Stimulated activated naive CD4-positive, alpha-beta T cell (primary cell): ENCODE measurements at regions not wholly inside any gene's neighbourhood (a gene's known extent, or its start where the extent isn't known, plus 50 kb on each side); places are given as distances from the start of the nearest gene placed in this dataset.

Experiments used
- DNase-seq, 6 experiments: peaks; one replicate each; lab custom pipeline; 2025; lab: John Stamatoyannopoulos, UW

DNA sequence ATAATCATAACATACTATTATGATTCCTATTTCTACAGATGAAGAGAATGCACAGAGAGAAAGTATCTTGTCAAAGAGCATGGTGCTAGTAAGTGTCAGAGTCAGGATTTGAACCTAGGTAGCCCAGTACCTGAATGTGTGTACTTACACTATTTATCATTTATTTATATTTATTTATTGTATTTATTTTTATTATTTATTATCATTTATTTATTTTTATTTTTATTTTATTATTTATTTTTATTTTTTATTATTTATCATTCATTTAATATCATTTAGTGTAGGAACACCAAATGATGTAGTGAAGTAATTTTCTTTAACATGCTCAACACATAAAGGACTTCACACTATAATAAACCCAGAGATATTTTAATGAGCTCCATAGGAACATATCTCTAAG is 209.4 kb upstream of the ZFP42 start:
- DNase-seq = no peak

DNA sequence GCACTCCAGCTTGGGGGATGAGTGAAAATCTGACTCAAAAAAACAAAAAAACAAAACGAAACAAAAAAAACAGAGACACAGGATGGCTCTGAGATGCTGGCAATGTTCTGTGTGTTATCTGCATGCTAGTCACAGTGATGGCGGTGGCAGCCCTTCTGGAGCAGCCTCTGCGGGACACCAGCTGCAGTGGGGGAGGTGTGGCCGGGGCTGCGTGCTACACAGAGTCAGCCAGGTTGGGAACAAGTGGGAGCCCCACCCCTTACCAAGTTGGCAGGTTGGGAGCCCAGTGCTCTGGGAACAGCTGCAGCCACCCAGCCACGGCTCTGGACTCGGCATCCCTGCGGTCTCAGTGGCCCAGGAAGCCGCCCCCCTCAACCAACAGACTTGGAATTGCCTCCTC is 206.5 kb upstream of the ZFP42 start:
- DNase-seq = no peak

DNA sequence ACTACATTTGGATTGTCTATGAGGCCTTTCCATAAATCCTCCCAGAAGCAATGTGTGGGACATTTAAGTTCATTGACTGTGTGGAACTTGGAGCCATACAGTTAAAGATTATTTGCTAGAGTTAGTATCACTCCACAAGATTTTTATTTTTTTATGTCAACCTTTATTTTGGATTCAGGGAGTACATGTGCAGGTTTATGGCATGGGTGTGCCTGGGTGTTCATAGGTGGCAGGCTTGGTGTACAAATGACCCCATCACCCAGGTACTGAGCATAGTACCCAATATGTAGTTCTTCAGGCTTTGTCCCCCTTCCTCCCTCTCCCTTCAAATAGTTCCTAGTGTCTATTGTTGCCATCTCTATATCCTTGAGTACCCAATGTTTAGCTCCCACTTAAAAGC is 199.8 kb upstream of the ZFP42 start:
- DNase-seq = no peak

GRCh38 chr4:187798385-187798784 is 197.2 kb upstream of the ZFP42 start:
- no peak for DNase-seq

GRCh38 chr4:187799735-187800134 is 195.8 kb upstream of the ZFP42 start:
- DNase-seq = no peak

DNA sequence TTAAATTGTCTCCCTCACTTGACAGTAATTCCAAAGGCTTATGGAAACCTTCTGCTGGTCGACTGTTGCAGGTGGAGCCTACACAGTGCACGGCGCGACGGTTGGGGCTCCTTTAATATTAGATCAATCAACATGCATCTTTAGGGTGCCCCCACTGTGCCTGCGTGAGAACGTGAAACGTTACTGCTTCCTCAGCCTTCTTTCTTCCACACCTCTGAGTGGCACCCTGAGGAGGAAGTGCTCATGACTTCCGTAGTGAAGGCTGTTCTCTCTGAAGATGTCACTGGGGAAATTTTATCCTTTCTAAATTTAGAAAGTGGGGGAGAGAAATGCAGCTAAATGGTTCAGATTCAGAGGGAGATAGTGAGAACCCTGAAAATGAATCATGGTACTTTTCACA is 184.0 kb upstream of the ZFP42 start:
- no peak for DNase-seq

- peak in 1 of 6 experiments; percentile 1 for DNase-seq
Observed at GRCh38 chr4:187814737-187815465, 180.7 kb upstream of the ZFP42 start.

- no peak for DNase-seq
Observed at GRCh38 chr4:187826725-187827124, 168.8 kb upstream of the ZFP42 start.

DNA sequence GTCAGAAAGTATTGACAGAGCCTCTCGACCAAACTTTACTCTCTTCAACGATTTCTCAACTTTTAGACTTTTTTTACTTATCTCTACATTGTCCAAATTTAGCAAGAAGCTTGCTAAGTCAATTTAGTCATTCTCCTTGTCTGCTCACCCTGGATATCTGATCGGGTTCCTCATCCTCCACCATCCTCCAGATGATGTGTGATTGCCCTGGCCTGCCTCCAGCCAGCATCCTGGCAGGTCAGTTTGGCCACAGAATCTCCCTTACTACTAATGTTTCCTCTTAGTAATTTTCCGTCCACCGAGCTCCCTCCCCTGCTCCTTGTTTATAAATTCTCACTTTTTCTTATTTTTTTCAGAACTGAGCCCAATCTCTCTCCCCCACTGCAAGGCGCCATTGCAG is 167.9 kb upstream of the ZFP42 start:
- no peak for DNase-seq

- no peak for DNase-seq
Observed at GRCh38 chr4:187839765-187840164, 155.8 kb upstream of the ZFP42 start.

DNA sequence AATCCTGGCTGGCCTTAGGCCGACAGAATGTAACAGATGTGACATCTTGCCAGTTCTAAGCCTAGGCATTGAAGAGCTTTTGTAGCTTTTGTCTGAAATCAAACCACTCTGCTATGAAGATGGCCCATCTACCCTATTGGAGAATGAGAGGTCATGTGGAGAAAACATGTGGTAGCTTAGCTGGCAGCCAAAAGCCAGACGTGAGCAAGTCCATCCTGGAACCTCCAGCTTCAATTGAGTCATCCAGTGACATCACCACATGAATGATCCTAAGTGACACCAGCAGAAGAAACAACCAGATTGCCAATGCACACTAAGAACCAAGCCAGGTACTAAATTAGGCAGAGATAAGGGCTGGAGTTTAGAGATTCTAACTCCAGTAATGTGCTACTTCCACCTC is 154.8 kb upstream of the ZFP42 start:
- no peak for DNase-seq

DNA sequence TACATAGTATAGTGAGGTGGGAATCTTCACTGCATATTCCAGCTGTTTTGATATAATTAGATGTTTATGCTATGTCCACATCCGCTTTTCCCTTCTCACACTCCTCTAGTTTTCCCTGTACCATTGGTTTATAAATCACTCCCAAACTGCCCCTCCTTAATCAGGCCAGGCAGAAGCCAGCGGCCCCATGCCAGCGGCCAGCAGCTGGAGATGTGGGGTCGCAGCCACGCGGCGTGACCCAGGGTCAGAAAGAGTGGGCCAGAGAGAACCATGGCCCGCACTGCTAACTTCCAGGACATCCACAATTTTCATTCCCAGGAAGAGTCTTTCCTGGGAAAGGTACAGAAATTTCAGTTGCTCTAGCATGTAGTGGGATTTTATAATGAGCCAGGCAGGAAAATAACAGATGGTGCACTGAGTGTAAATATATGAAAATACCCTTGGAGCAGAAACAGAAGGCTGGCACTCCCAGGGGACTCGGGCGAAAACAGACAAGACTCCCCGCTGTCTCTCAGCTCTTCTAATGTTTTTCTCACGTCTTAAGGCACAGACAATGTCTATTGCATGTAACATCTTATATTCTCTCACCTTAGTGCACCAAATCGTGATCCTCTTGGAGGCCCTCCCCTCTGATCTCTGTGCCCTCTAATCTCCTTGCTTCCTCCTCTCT is 145.9 kb upstream of the ZFP42 start:
- no peak for DNase-seq

- no peak for DNase-seq
Observed at GRCh38 chr4:187865914-187866313, 129.7 kb upstream of the ZFP42 start.

- DNase-seq = no peak
Observed at GRCh38 chr4:187883049-187883448, 112.5 kb upstream of the ZFP42 start.

DNA sequence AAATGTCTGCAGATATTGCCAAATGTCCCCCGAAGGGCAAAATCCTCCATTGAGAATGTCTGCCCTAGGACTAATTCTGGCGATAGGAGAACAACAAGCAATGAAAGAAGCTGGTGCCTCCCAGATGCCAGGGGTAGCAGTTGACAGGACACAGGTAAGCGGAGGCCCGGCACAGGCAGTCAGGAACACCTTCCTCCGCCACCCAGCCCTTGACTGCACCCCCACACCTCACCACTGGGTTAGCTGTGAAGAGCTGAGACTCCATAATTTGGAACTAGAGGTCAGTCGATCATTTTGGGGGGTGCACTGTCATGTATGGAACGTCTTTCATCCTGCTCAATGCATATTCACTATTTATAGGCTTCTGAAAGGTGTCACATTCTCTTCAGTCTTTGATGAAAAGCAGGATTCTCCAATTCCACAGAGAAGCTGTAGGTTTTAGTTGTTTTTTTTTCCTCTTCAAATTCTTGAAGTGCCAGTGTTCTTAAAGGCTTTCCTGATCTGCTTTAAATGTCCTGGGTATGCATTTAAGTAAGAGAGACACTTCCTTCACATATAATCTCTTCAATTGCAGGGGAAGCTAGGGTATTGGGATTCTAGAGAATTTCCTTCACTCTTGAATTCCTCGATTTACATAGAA is 111.6 kb upstream of the ZFP42 start:
- DNase-seq = no peak

DNA sequence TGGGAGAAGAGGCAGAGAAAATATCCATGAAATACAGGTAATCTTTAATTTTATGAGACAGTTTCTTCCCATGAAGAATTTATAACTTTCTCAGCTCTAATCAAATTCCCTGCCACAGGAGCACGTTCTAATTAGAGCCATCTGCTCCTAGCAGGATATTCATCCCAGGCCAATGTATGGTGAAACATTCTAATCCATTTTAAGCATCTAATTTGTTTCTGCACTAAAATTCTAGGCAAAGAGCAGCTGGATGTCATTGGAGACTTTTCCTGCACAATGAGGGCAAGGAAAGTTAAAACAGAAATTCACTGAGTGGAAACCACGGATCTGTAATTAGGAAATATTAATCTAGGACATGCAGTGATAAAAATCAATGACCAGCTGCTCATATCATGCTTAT is 107.7 kb upstream of the ZFP42 start:
- DNase-seq = no peak

DNA sequence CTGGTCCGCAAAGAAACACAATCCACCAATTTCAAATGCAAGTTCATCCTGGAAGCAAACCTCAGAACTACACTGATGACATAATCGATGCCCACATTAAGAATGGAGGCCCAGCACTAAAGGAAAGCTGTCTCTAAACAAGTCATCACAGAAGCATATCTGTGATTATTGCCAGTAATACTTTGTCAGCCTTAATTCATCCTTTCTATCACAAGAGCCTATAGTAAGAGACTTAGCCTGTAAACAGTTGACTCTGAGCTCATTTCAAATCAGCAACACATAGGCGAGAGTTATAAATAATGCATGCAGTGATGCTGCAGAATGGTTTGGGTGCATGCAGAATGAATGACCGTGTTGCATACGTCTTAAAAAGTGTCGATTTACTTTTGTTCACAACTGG is 105.9 kb upstream of the ZFP42 start:
- no peak for DNase-seq

DNA sequence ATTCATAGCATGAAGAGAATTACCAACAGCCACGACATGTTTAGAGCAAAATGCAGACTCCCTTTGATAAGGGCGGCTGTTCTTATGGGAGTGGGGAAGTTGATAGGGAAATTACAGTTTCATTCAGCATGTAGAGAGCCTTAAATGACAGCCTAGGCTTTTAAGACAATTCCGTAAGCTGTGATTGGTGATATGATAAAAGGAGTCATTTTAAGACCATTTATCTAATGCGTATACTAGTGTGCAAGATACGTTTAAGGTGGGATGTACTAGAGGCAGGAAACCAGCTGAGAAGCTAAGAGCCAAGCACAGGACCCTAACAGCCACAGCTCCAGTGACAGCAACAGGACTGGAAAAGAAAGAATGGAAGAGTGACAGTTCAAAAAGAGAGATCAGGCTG is 102.2 kb upstream of the ZFP42 start:
- DNase-seq = no peak

- DNase-seq = no peak
Observed at GRCh38 chr4:187903106-187903505, 92.5 kb upstream of the ZFP42 start.

GRCh38 chr4:187903700-187904099 is 91.9 kb upstream of the ZFP42 start:
- DNase-seq = no peak

DNA sequence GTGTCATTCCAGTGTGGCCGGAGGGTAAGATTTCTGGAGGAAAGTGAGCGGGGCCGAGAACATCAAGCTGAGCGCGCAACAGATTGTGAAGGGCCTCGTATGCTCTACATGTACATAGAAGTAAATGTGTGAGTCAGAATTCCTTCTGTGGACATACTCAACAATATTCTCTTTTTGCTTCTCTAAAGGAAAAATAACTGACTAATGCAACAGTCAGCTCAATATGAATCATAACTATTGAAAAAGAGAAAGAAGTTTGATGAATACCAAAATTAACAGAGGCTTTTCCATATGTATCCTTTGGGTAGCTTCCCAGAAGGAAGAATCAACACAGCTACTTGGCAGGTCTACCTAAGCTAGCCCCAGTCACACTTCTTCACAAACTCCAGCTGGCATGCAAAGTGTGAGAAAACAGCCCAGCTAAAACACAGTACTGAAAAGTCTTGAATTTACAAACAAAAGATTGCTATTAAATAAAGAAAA is 87.5 kb upstream of the ZFP42 start:
- DNase-seq = no peak

- no peak for DNase-seq
Observed at GRCh38 chr4:187908731-187909130, 86.8 kb upstream of the ZFP42 start.

DNA sequence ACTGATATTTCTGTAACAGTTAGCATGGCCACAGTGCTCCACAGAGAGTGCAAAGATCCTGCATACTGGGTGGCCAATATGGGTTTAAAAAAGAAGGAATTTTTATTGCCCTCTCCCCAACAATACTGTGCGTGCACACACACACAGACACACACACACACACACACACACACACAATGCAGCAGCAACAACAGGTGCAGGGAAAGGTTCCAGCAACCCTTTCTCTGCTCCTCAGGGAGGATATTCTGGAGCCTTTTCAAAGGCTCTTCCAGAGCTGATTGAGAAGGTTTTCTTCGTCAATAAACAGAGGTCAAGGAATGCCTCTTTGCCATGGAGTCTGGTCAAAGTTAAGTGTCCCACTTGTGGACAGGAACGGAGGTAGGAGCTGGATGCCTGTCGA is 84.8 kb upstream of the ZFP42 start:
- DNase-seq = no peak
